ENCODE measurements at regions not wholly inside any gene's neighbourhood (a gene's known extent, or its start where the extent isn't known, plus 50 kb on each side); places are given as distances from the start of the nearest gene placed in this dataset.

DNA sequence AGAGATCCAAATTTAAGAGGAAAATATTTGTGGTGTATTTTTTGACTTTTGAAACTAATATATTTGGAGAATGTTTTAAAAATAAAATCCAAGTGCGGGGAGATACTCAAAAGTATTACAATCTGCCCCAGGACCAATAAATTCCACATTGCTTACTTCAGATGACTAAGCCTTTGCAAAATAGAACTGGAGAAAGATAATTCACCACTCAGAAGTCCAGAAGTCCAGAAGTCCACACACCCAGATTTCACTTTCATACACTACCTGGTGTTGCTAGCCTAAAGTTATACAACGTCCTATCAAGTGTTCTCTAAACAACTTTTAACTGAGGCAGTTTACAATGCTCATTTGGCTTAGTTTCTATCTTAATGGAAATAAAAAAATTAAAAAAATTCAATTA, 487.0 kb upstream of the SEMA3D start:
- ATAC-seq (ENCODE audit: insufficient read depth, low read depth) (no peak), DNase-seq (no peak)
- H3K36me3 ChIP-seq (ENCODE audit: insufficient read depth, low read length) = no peaks in the 10 kb centered on the region
- no peaks in the 10 kb centered on the region for H3K79me2 ChIP-seq (ENCODE audit: insufficient read depth, low read length)
- no peaks in the 10 kb centered on the region for H3K27me3 ChIP-seq (ENCODE audit: insufficient read depth, low read length, poor library complexity)
- H3K4me1 ChIP-seq (ENCODE audit: insufficient read depth, low read length) = no peaks in the 10 kb centered on the region
- H3K9ac ChIP-seq (ENCODE audit: low read depth, low read length) = no peak overlapping the region
- H4K20me1 ChIP-seq (ENCODE audit: insufficient read depth, low read length) = no peaks in the 10 kb centered on the region
- TF ChIP-seq EZH2 (IDR thresholded peaks at IDR 0.05; ENCODE audit: borderline replicate concordance, low read depth, low read length, severe bottlenecking) = no peak
- TF ChIP-seq, protein P1, sequence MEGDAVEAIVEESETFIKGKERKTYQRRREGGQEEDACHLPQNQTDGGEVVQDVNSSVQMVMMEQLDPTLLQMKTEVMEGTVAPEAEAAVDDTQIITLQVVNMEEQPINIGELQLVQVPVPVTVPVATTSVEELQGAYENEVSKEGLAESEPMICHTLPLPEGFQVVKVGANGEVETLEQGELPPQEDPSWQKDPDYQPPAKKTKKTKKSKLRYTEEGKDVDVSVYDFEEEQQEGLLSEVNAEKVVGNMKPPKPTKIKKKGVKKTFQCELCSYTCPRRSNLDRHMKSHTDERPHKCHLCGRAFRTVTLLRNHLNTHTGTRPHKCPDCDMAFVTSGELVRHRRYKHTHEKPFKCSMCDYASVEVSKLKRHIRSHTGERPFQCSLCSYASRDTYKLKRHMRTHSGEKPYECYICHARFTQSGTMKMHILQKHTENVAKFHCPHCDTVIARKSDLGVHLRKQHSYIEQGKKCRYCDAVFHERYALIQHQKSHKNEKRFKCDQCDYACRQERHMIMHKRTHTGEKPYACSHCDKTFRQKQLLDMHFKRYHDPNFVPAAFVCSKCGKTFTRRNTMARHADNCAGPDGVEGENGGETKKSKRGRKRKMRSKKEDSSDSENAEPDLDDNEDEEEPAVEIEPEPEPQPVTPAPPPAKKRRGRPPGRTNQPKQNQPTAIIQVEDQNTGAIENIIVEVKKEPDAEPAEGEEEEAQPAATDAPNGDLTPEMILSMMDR (IDR thresholded peaks at IDR 0.05; ENCODE audit: borderline replicate concordance, extremely low read depth, low read length, poor library complexity, severe bottlenecking) = no peak
- H3K27ac ChIP-seq (ENCODE audit: low read length) = no peak overlapping the region
- no peak overlapping the region for H2AFZ ChIP-seq (ENCODE audit: low read depth, low read length)
- no peak overlapping the region for H3K4me2 ChIP-seq (ENCODE audit: insufficient read depth, low read length)
- H3K9me3 ChIP-seq (ENCODE audit: insufficient read depth, low read length, severe bottlenecking) = no peaks in the 10 kb centered on the region
- H3K4me3 ChIP-seq (ENCODE audit: low read depth in 1 of 2, low read length in 2 of 2) = no peak overlapping the region

DNA sequence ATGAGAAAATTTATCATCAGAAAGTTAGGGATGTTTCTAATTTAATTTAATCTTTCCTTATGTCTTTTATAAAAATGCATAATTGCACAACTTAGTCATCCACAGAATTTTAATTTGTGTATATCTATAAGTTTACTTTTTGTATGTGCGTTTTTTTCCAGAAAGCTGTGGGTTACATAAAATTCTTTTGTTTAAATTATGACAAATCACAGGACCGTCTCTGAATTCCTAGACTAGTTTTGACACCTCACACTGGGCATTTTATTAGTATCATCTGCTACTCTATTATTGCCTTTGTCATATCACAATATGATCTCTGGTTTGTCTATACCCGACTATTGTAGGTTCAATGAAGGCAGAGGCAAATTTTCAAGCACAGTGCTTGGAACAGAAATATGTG, 482.4 kb upstream of the SEMA3D start:
- DNase-seq (no peak), ATAC-seq (ENCODE audit: insufficient read depth, low read depth) (no peak)
- TF ChIP-seq, protein P1 (IDR thresholded peaks at IDR 0.05; ENCODE audit: borderline replicate concordance, extremely low read depth, low read length, poor library complexity, severe bottlenecking) = no peak
- no peak for TF ChIP-seq EZH2 (IDR thresholded peaks at IDR 0.05; ENCODE audit: borderline replicate concordance, low read depth, low read length, severe bottlenecking)
- Histone ChIP-seq H3K4me3 (ENCODE audit: low read depth in 1 of 2, low read length in 2 of 2) (no peak overlapping the region), H3K27ac (ENCODE audit: low read length) (no peak overlapping the region), H3K9ac (ENCODE audit: low read depth, low read length) (no peak overlapping the region), H3K36me3 (ENCODE audit: insufficient read depth, low read length) (no peaks in the 10 kb centered on the region), H3K4me1 (ENCODE audit: insufficient read depth, low read length) (no peaks in the 10 kb centered on the region), H3K9me3 (ENCODE audit: insufficient read depth, low read length, severe bottlenecking) (no peaks in the 10 kb centered on the region), H2AFZ (ENCODE audit: low read depth, low read length) (no peak overlapping the region), H4K20me1 (ENCODE audit: insufficient read depth, low read length) (no peaks in the 10 kb centered on the region), H3K79me2 (ENCODE audit: insufficient read depth, low read length) (no peaks in the 10 kb centered on the region), H3K4me2 (ENCODE audit: insufficient read depth, low read length) (no peak overlapping the region), H3K27me3 (ENCODE audit: insufficient read depth, low read length, poor library complexity) (no peaks in the 10 kb centered on the region)

DNA sequence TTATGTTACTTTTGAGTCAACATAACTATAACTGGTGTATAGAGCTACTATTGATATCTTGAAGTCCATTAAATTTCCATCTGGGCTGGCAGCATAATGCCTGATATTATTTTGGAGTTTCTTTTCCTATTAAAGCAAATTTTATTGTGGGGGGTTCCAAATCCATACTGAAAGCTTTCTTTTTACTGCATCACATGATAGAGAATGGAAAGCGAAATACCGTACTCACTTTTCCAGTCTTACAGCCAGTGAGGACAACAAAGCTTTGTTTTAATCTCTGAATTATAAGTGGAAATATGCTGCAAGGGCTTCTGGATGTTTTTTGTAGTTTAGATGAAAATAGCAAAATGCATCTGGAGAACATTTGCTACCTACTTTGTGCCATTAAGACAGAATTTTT, 477.5 kb upstream of the SEMA3D start:
- H3K27me3 ChIP-seq (ENCODE audit: insufficient read depth, low read length, poor library complexity) = no peaks in the 10 kb centered on the region
- no peaks in the 10 kb centered on the region for H3K4me1 ChIP-seq (ENCODE audit: insufficient read depth, low read length)
- no peaks in the 10 kb centered on the region for H3K79me2 ChIP-seq (ENCODE audit: insufficient read depth, low read length)
- H3K9me3 ChIP-seq (ENCODE audit: insufficient read depth, low read length, severe bottlenecking) = no peaks in the 10 kb centered on the region
- ATAC-seq (ENCODE audit: insufficient read depth, low read depth) (no peak), DNase-seq (no peak)
- H3K4me3 ChIP-seq (ENCODE audit: low read depth in 1 of 2, low read length in 2 of 2) = no peak overlapping the region
- H4K20me1 ChIP-seq (ENCODE audit: insufficient read depth, low read length) = no peaks in the 10 kb centered on the region
- H3K9ac ChIP-seq (ENCODE audit: low read depth, low read length) = no peak overlapping the region
- no peaks in the 10 kb centered on the region for H3K36me3 ChIP-seq (ENCODE audit: insufficient read depth, low read length)
- no peak for TF ChIP-seq EZH2 (IDR thresholded peaks at IDR 0.05; ENCODE audit: borderline replicate concordance, low read depth, low read length, severe bottlenecking)
- TF ChIP-seq, protein P1 (IDR thresholded peaks at IDR 0.05; ENCODE audit: borderline replicate concordance, extremely low read depth, low read length, poor library complexity, severe bottlenecking) = no peak
- no peak overlapping the region for H2AFZ ChIP-seq (ENCODE audit: low read depth, low read length)
- H3K27ac ChIP-seq (ENCODE audit: low read length) = no peak overlapping the region
- no peak overlapping the region for H3K4me2 ChIP-seq (ENCODE audit: insufficient read depth, low read length)

DNA sequence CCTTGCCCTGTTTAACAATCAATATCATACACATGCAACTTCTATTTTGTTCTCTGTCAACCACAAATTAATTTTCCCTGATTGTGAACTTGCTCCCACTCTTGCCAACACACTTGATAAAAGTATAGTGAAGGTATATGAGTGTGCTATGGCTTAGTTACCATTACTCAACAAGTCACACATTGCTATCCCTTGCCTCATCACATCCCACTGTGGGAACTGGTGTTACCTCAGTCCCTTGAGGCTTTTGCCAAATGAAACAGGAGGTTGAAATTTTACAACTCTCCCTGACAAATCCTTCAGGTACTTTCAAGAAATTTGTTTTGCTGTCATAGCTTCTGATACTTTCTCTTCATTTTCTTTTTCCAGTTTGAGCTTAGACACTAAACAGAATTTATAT, 472.5 kb upstream of the SEMA3D start:
- Histone ChIP-seq H3K4me1 (ENCODE audit: insufficient read depth, low read length) (no peaks in the 10 kb centered on the region), H3K4me2 (ENCODE audit: insufficient read depth, low read length) (no peak overlapping the region), H3K4me3 (ENCODE audit: low read depth in 1 of 2, low read length in 2 of 2) (no peak overlapping the region), H3K9ac (ENCODE audit: low read depth, low read length) (no peak overlapping the region), H4K20me1 (ENCODE audit: insufficient read depth, low read length) (no peaks in the 10 kb centered on the region), H3K9me3 (ENCODE audit: insufficient read depth, low read length, severe bottlenecking) (no peaks in the 10 kb centered on the region), H3K36me3 (ENCODE audit: insufficient read depth, low read length) (no peaks in the 10 kb centered on the region), H3K27ac (ENCODE audit: low read length) (no peak overlapping the region), H3K27me3 (ENCODE audit: insufficient read depth, low read length, poor library complexity) (no peaks in the 10 kb centered on the region), H2AFZ (ENCODE audit: low read depth, low read length) (no peak overlapping the region), H3K79me2 (ENCODE audit: insufficient read depth, low read length) (no peaks in the 10 kb centered on the region)
- ATAC-seq (ENCODE audit: insufficient read depth, low read depth) (no peak), DNase-seq (no peak)
- no peak for TF ChIP-seq EZH2 (IDR thresholded peaks at IDR 0.05; ENCODE audit: borderline replicate concordance, low read depth, low read length, severe bottlenecking)
- TF ChIP-seq, protein P1 (IDR thresholded peaks at IDR 0.05; ENCODE audit: borderline replicate concordance, extremely low read depth, low read length, poor library complexity, severe bottlenecking) = no peak
